NCI-H1092 (cell line): ENCODE measurements at regions not wholly inside any gene's neighbourhood (a gene's known extent, or its start where the extent isn't known, plus 50 kb on each side); places are given as distances from the start of the nearest gene placed in this dataset.
"Not testable (repeated sequence)": the region's sequence is repeated elsewhere in the genome, so short reads cannot be mapped to it uniquely, and the experiment has no call there.

Experiments
- DNase-seq: peaks from one replicate; lab custom pipeline; 2025; lab: John Stamatoyannopoulos, UW

- not testable (repeated sequence) for DNase-seq
Observed at GRCh38 chr7:119266790-119267189, 1006.2 kb upstream of the KCND2 start.

GRCh38 chr7:119270045-119270464 lies 1002.9 kb upstream of the KCND2 start:
- peak; percentile 75 for DNase-seq

GRCh38 chr7:119270644-119271043 lies 1002.3 kb upstream of the KCND2 start:
- DNase-seq: no peak

- no peak for DNase-seq
Observed at GRCh38 chr7:119271147-119271779, 1001.7 kb upstream of the KCND2 start.

GRCh38 chr7:119281181-119281846 lies 991.7 kb upstream of the KCND2 start:
- DNase-seq: no peak

- no peak for DNase-seq
Observed at GRCh38 chr7:119283353-119283752, 989.6 kb upstream of the KCND2 start.

GRCh38 chr7:119288416-119288815 lies 984.6 kb upstream of the KCND2 start:
- DNase-seq: no peak

- not testable (repeated sequence) for DNase-seq
Observed at GRCh38 chr7:119300341-119300740, 972.6 kb upstream of the KCND2 start.

- no peak for DNase-seq
Observed at GRCh38 chr7:119320316-119320715, 952.7 kb upstream of the KCND2 start.

- DNase-seq: no peak
Observed at GRCh38 chr7:119329715-119330114, 943.3 kb upstream of the KCND2 start.

- no peak for DNase-seq
Observed at GRCh38 chr7:119335405-119335804, 937.6 kb upstream of the KCND2 start.

GRCh38 chr7:119341822-119342221 lies 931.2 kb upstream of the KCND2 start:
- DNase-seq: no peak

GRCh38 chr7:119343289-119343688 lies 929.7 kb upstream of the KCND2 start:
- no peak for DNase-seq

- DNase-seq: no peak
Observed at GRCh38 chr7:119344466-119344865, 928.5 kb upstream of the KCND2 start.

- DNase-seq: no peak
Observed at GRCh38 chr7:119348491-119348890, 924.5 kb upstream of the KCND2 start.

- DNase-seq: no peak
Observed at GRCh38 chr7:119350334-119350733, 922.6 kb upstream of the KCND2 start.

- DNase-seq: no peak
Observed at GRCh38 chr7:119351320-119351719, 921.7 kb upstream of the KCND2 start.

- DNase-seq: no peak
Observed at GRCh38 chr7:119374436-119374835, 898.5 kb upstream of the KCND2 start.

GRCh38 chr7:119377861-119378260 lies 895.1 kb upstream of the KCND2 start:
- no peak for DNase-seq

- DNase-seq: no peak
Observed at GRCh38 chr7:119382726-119383125, 890.2 kb upstream of the KCND2 start.

- no peak for DNase-seq
Observed at GRCh38 chr7:119395024-119395423, 878.0 kb upstream of the KCND2 start.

- no peak for DNase-seq
Observed at GRCh38 chr7:119397156-119397555, 875.8 kb upstream of the KCND2 start.

GRCh38 chr7:119408596-119408995 lies 864.4 kb upstream of the KCND2 start:
- DNase-seq: no peak

GRCh38 chr7:119413314-119413805 lies 859.6 kb upstream of the KCND2 start:
- no peak for DNase-seq
